IPS DF 6.9 (cell line): ENCODE measurements at regions not wholly inside any gene's neighbourhood (a gene's known extent, or its start where the extent isn't known, plus 50 kb on each side); places are given as distances from the start of the nearest gene placed in this dataset.
"Not testable (repeated sequence)": the region's sequence is repeated elsewhere in the genome, so short reads cannot be mapped to it uniquely, and the experiment has no call there.

Experiments used
- DNase-seq: peaks from one replicate; pipeline ENCODE4 v3.0.0-alpha.2; 2013; ENCODE audit warnings: low read depth, low spot score
- H3K27ac ChIP-seq: one replicate; pipeline ENCODE4 v1.5.1; 2013; ENCODE audit warnings: low read length, control low read depth
- H3K27me3 ChIP-seq: 2 replicates; pipeline ENCODE4 v1.6.1; 2013; ENCODE audit warnings: mild to moderate bottlenecking, low read length; ENCODE audit not compliant: control insufficient read depth, insufficient read depth
- H3K36me3 ChIP-seq: 2 replicates; pipeline ENCODE4 v1.6.1; 2013; ENCODE audit warnings: low read length; ENCODE audit not compliant: control insufficient read depth, insufficient read depth
- H3K4me1 ChIP-seq: 2 replicates; pipeline ENCODE4 v1.6.1; 2013; ENCODE audit warnings: low read length; ENCODE audit not compliant: control insufficient read depth, insufficient read depth
- H3K4me3 ChIP-seq: 2 replicates; pipeline ENCODE4 v1.5.1; 2013; ENCODE audit warnings: mild to moderate bottlenecking, low read length
- H3K9me3 ChIP-seq: 2 replicates; pipeline ENCODE4 v1.6.1; 2013; ENCODE audit warnings: low read length, inconsistent platforms; ENCODE audit not compliant: control insufficient read depth, insufficient read depth
- WGBS: extraction: QIAGEN DNeasy Blood & Tissue Kit; methylation state at CpG from one replicate; pipeline ENCODE4 v1.1.7; 2013; ENCODE audit warnings: mixed read lengths, missing lambda C conversion rate; ENCODE audit not compliant: insufficient read length, insufficient coverage; 5-methylcytosine and 5-hydroxymethylcytosine counted together

- Histone ChIP-seq H3K4me1 (no peaks in the 10 kb centered on the region), H3K36me3 (no peaks in the 10 kb centered on the region), H3K4me3 (no peak overlapping the region), H3K9me3 (no peaks in the 10 kb centered on the region), H3K27ac (no peak overlapping the region), H3K27me3 (no peaks in the 10 kb centered on the region)
- no peak for DNase-seq
- no CpG with 5 or more reads among the region's 9 CpGs for WGBS
Measured at GRCh38 chr4:138334346-138335016, 92.3 kb upstream of the SLC7A11 start.

- H3K27me3 ChIP-seq, DNase-seq, H3K27ac ChIP-seq, H3K4me1 ChIP-seq, H3K36me3 ChIP-seq, H3K4me3 ChIP-seq, H3K9me3 ChIP-seq: not testable (repeated sequence)
- WGBS, result no CpG with 5 or more reads among the region's 1 CpG
Measured at GRCh38 chr4:138332415-138332814, 90.3 kb upstream of the SLC7A11 start.

DNA sequence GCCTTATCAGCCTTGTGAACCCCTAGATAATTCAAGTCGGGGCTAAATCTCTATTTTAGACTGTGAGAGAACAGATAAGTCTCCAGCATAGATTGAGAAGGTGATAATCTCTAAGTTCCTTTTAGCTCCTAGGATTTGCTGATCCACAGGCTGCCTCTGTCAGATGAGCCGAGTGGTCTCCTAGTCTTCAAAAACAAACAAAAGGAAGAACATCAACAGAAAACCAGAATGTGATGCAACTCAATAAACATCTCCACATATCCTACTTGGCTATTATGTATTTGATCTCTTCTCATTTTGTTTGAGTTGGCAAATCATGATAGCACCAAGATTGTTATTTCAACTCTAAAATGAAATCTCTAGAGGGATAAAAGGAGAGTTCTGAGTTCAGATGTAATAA, 88.4 kb upstream of the SLC7A11 start:
- Histone ChIP-seq H3K27me3 (no peaks in the 10 kb centered on the region), H3K4me1 (no peaks in the 10 kb centered on the region), H3K9me3 (no peaks in the 10 kb centered on the region), H3K4me3 (no peak overlapping the region), H3K36me3 (no peaks in the 10 kb centered on the region), H3K27ac (no peak overlapping the region)
- DNase-seq, result no peak
- no CpG with 5 or more reads among the region's 2 CpGs for WGBS

DNA sequence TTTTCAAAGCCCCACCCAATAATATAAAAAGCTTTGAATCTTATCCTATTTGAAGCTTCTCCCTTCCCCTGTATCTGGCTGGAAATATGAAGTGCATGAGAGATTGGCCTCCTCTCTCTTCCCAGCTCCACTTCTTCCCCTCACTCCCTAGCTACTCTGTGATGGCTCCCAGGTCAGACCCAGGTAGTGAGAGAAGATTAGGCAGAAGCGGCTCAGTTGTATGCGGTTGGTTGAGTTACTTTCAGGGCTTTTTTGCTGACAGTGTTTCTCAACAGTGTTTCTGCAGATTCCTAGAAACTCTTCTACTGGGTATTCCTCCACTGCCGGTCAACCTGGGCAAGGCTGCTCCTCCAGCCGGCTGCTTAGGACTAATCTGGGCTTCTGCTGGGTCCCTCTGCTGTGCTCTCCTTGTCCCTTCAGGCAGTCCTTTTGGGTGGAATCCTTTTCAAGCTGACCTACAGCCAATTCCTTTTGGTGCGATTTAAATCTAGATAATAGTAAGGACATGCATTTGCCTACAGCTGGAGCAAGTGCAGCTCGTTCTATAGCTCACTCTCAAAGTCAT, 87.4 kb upstream of the SLC7A11 start:
- H3K4me3 ChIP-seq, result no peak overlapping the region
- no peaks in the 10 kb centered on the region for H3K27me3 ChIP-seq
- no peak for DNase-seq
- no peaks in the 10 kb centered on the region for H3K4me1 ChIP-seq
- H3K27ac ChIP-seq, result no peak overlapping the region
- WGBS, result no CpG with 5 or more reads among the region's 6 CpGs
- H3K36me3 ChIP-seq, result no peaks in the 10 kb centered on the region
- no peaks in the 10 kb centered on the region for H3K9me3 ChIP-seq

GRCh38 chr4:138327338-138327737, 85.2 kb upstream of the SLC7A11 start:
- no CpG with 5 or more reads among the region's 1 CpG for WGBS
- Histone ChIP-seq H3K27me3 (no peaks in the 10 kb centered on the region), H3K4me1 (no peaks in the 10 kb centered on the region), H3K36me3 (no peaks in the 10 kb centered on the region), H3K9me3 (no peaks in the 10 kb centered on the region), H3K27ac (no peak overlapping the region), H3K4me3 (no peak overlapping the region)
- no peak for DNase-seq

DNA sequence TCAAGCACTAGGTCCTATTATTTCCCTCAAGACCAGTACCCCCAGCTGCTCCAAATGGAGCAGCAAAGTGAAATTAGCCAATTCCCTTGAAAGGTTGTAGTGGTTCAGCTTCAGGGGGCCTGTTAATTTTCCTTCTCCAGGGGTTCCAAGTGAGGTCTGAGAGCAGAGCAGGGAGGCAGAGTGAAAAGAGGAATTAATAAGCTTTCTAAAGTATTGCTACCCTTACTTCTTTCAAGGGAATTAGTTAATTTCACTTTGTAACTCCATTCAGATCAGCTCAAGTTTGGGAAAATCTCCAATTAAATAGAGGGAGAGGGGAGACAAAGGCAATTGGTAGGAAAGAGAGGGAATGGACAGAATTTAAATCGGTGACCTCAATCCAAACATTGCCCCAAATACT, 78.7 kb upstream of the SLC7A11 start:
- H3K27me3 ChIP-seq, result no peaks in the 10 kb centered on the region
- H3K36me3 ChIP-seq, result no peaks in the 10 kb centered on the region
- WGBS, result no CpG with 5 or more reads among the region's 1 CpG
- H3K4me1 ChIP-seq, result peaks cover 4% of the 10 kb centered on the region; the same call in 1 of the 2 replicates
- H3K4me3 ChIP-seq, result no peak overlapping the region
- DNase-seq, result no peak
- H3K9me3 ChIP-seq, result no peaks in the 10 kb centered on the region
- H3K27ac ChIP-seq, result no peak overlapping the region

GRCh38 chr4:138320030-138320429, 77.9 kb upstream of the SLC7A11 start:
- Histone ChIP-seq H3K27me3 (no peaks in the 10 kb centered on the region), H3K27ac (no peak overlapping the region), H3K4me3 (no peak overlapping the region), H3K36me3 (no peaks in the 10 kb centered on the region), H3K4me1 (peaks cover 4% of the 10 kb centered on the region; the same call in 1 of the 2 replicates), H3K9me3 (no peaks in the 10 kb centered on the region)
- no peak for DNase-seq
- WGBS, result no CpG with 5 or more reads among the region's 1 CpG

GRCh38 chr4:138317175-138317748, 75.1 kb upstream of the SLC7A11 start:
- Histone ChIP-seq H3K4me3 (no peak overlapping the region), H3K27ac (no peak overlapping the region), H3K27me3 (no peaks in the 10 kb centered on the region), H3K4me1 (peaks cover 4% of the 10 kb centered on the region; the same call in 1 of the 2 replicates), H3K9me3 (no peaks in the 10 kb centered on the region), H3K36me3 (no peaks in the 10 kb centered on the region)
- no peak for DNase-seq
- WGBS, result no CpG with 5 or more reads among the region's 4 CpGs

GRCh38 chr4:138312536-138312911, 70.4 kb upstream of the SLC7A11 start:
- Histone ChIP-seq H3K27ac (no peak overlapping the region), H3K4me1 (peaks cover 4% of the 10 kb centered on the region; the same call in 1 of the 2 replicates), H3K36me3 (no peaks in the 10 kb centered on the region), H3K9me3 (no peaks in the 10 kb centered on the region), H3K4me3 (no peak overlapping the region), H3K27me3 (no peaks in the 10 kb centered on the region)
- no CpG with 5 or more reads among the region's 1 CpG for WGBS
- no peak for DNase-seq

DNA sequence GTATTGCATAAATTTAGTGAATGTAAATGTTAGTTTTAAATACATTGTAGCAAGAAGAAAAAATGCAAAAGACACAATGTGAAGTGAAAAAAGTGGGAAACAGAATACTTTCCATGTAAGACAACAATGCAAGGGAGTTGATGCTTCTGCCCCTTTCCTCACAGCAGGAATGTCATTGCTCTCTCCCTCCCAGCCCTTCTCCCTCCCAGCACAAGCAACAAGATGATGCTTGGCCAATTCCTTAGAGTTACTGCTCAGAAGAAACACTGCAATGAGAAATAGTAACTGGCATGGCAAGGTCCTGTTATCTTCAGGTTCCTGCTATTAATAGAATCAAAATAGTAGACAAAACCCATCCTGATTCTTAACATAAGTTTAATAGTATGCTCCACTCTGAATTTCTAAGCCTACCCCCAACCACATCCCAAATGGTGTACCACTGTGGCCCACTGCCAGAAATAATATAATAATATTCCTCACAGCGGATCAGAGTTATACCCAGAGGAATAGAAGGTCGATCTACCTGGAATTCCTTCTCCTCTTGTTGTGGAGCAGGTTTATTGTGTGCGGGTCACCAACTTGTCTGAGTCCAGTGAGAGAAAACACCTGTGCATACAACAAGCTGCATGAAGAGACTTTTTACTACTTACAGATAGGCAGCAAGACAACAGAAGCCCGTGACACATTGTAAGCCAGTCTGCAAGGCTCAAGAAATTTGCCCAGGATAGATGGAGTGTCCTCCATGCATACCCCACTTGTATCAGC, 69.8 kb upstream of the SLC7A11 start:
- H3K27me3 ChIP-seq, result no peaks in the 10 kb centered on the region
- H3K9me3 ChIP-seq, result no peaks in the 10 kb centered on the region
- no CpG with 5 or more reads among the region's 4 CpGs for WGBS
- no peak overlapping the region for H3K27ac ChIP-seq
- DNase-seq, result no peak
- no peak overlapping the region for H3K4me3 ChIP-seq
- no peaks in the 10 kb centered on the region for H3K36me3 ChIP-seq
- H3K4me1 ChIP-seq, result peaks cover 2% of the 10 kb centered on the region; the same call in 1 of the 2 replicates
